ENCODE measurements at regions not wholly inside any gene's neighbourhood (a gene's known extent, or its start where the extent isn't known, plus 50 kb on each side); places are given as distances from the start of the nearest gene placed in this dataset.

DNA sequence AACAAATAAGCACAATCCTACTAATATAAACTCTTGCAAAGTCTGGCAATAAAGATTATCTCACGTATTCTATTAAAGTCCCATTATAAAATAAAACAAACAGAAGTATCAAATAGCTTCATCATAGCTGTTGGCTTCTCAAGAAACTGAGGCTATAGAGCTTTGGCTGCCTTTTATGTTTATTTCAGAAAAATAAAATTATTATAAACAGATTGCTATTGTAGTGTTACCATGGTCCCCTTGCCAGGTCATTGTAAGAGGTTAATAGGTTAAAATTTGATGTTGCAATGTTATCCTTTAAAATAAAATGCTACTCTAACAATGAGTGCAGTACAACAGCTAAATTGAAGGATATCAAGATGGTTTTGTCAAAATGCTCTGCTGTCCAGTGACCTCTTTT, 828.8 kb upstream of the SOX9 start:
- TF ChIP-seq CTCF (IDR thresholded peaks at IDR 0.05): no peak
- no peak for TF ChIP-seq EZH2 (IDR thresholded peaks at IDR 0.05; ENCODE audit: borderline replicate concordance, insufficient read depth, low read depth, low read length, poor library complexity, severe bottlenecking)

Measured in B cell (primary cell).